Neural crest cell (in vitro differentiated cells): ENCODE measurements at regions not wholly inside any gene's neighbourhood (a gene's known extent, or its start where the extent isn't known, plus 50 kb on each side); places are given as distances from the start of the nearest gene placed in this dataset.

Experiments
- DNase-seq: peaks from one replicate; pipeline ENCODE4 v3.0.0; 2021; ENCODE audit warnings: low read depth, mixed read lengths, low spot score
- H3K27ac Mint-ChIP-seq: one replicate; pipeline ENCODE4 v1.8.0; 2021; ENCODE audit warnings: mild to moderate bottlenecking, mixed read lengths; ENCODE audit not compliant: unreplicated experiment
- H3K27me3 Mint-ChIP-seq: 2 replicates; pipeline ENCODE4 v1.8.0; 2021; ENCODE audit warnings: low read depth, mild to moderate bottlenecking, mixed read lengths
- H3K36me3 Mint-ChIP-seq: 2 replicates; pipeline ENCODE4 v1.8.0; 2021; ENCODE audit warnings: low read depth, mild to moderate bottlenecking, mixed read lengths
- H3K4me1 Mint-ChIP-seq: 2 replicates; pipeline ENCODE4 v1.8.0; 2021; ENCODE audit warnings: mixed read lengths
- H3K4me3 Mint-ChIP-seq: one replicate; pipeline ENCODE4 v1.8.0; 2021; ENCODE audit warnings: mild to moderate bottlenecking, mixed read lengths
- H3K9me3 Mint-ChIP-seq: 2 replicates; pipeline ENCODE4 v1.8.0; 2021; ENCODE audit warnings: mixed read lengths
- TF ChIP-seq, protein P1 (sequence below): fragments of 200-600 bp; sonication (generic); conservative IDR thresholded peaks from 2 replicates; pipeline ENCODE4 v1.5.0; 2021; ENCODE audit warnings: antibody characterized with exemption, mild to moderate bottlenecking

DNA sequence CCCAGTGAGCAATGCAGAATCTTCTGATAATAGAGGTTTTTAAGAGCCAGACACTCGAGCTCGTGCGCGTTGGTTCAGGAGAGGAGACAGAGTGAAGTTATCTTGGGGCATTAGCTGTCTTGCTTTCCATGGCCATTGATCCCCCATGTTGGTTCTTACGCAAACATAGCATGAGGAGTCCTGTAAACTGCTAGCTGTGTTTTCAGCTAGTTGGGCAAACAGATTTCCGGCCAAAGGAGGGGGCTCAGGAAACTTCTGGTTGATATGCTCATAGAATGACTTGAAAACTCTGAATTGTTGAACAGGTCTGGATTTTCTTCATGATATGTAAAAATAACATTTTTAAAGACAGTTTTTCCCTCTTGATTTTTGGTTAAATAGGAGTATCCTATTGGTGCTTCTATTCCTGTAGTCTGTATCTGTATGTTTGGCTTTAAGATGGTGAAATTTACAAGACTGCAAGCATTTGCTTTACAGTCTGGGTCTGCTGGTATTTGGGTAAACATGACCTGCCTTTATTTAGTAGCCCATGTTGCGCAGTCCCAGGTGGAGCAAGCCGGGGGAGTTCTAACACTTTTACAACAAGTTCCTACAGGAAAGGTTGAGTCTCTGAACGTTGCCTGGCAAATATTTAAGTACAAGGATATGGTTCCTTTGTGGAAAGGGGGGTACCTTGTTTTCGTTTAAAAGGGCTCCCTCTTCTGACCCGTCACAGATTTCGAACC, 218.4 kb upstream of the KCND2 start:
- Mint-ChIP-seq H3K4me3 (no peak overlapping the region), H3K36me3 (no peaks in the 10 kb centered on the region), H3K27ac (no peak overlapping the region), H3K4me1 (peaks cover 7% of the 10 kb centered on the region), H3K9me3 (peaks cover 3% of the 10 kb centered on the region), H3K27me3 (no peaks in the 10 kb centered on the region)
- TF ChIP-seq, protein P1, sequence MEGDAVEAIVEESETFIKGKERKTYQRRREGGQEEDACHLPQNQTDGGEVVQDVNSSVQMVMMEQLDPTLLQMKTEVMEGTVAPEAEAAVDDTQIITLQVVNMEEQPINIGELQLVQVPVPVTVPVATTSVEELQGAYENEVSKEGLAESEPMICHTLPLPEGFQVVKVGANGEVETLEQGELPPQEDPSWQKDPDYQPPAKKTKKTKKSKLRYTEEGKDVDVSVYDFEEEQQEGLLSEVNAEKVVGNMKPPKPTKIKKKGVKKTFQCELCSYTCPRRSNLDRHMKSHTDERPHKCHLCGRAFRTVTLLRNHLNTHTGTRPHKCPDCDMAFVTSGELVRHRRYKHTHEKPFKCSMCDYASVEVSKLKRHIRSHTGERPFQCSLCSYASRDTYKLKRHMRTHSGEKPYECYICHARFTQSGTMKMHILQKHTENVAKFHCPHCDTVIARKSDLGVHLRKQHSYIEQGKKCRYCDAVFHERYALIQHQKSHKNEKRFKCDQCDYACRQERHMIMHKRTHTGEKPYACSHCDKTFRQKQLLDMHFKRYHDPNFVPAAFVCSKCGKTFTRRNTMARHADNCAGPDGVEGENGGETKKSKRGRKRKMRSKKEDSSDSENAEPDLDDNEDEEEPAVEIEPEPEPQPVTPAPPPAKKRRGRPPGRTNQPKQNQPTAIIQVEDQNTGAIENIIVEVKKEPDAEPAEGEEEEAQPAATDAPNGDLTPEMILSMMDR = no peak
- DNase-seq = no peak

DNA sequence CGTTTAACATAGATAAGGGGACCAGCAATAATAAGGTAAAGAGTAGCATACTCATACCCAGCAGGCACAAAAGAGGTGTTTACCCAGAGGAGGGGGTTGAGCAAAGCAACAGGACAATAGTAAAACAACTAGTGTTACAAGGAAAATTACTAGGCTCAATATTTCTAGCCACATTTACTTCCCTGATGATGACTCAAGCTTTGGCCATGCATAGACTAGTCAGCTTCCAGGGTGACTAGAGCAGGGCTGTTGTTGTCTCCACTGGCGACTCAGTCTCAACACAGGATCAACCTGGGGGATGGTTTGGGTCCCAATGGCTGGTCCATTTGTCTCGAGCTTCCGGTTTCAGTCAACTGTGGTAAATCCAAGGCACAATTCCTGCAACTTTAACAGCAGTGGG, 217.7 kb upstream of the KCND2 start:
- Mint-ChIP-seq H3K4me3 (no peak overlapping the region), H3K4me1 (peaks cover 7% of the 10 kb centered on the region), H3K9me3 (peaks cover 3% of the 10 kb centered on the region), H3K27ac (no peak overlapping the region), H3K27me3 (no peaks in the 10 kb centered on the region), H3K36me3 (no peaks in the 10 kb centered on the region)
- no peak for DNase-seq
- TF ChIP-seq, protein P1 = no peak

DNA sequence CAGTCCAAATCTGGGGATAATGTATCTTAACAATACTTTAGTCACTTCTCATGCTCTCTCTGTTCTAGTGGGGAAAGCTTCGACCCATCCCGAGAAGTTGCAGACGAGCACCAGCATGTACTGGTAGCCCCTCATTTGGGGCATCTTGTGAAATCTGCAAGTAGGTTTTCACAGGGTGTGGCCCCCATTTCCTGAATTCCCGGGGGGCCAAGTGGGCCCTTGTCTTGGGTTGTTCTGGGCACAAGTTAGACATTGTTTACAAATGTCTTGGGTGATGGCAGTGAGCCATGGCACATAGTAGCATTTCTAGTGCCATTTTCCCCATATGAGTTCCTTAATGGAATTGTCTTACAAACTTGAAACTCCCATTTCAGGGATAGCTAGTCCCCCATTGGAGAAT, 216.7 kb upstream of the KCND2 start:
- Mint-ChIP-seq H3K9me3 (peaks cover 3% of the 10 kb centered on the region), H3K27ac (no peak overlapping the region), H3K4me3 (no peak overlapping the region), H3K27me3 (no peaks in the 10 kb centered on the region), H3K4me1 (peaks cover 7% of the 10 kb centered on the region), H3K36me3 (no peaks in the 10 kb centered on the region)
- TF ChIP-seq, protein P1 = no peak
- DNase-seq = no peak

DNA sequence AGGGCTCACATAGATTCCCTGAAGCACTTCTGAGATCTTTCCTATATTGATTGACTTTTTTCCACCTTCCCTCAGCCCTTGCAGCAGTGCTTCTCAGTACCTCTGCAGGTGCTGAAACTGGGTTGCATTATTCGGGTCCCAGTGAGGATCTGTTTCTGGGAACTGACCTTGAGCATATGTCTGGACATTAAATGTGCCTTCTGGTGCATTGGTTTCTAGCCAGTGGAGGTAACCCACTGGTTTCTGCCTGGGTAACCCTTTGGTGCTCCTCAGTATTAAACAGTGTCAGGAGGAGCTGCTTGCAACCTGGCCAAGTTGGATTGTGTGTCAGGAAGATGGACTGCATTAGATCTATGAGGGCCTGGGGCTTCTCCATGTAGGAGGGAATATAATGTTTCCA, 213.3 kb upstream of the KCND2 start:
- Mint-ChIP-seq H3K27ac (no peak overlapping the region), H3K4me3 (no peak overlapping the region), H3K36me3 (no peaks in the 10 kb centered on the region), H3K27me3 (no peaks in the 10 kb centered on the region), H3K9me3 (no peaks in the 10 kb centered on the region), H3K4me1 (no peaks in the 10 kb centered on the region)
- TF ChIP-seq, protein P1 = no peak
- DNase-seq = no peak

DNA sequence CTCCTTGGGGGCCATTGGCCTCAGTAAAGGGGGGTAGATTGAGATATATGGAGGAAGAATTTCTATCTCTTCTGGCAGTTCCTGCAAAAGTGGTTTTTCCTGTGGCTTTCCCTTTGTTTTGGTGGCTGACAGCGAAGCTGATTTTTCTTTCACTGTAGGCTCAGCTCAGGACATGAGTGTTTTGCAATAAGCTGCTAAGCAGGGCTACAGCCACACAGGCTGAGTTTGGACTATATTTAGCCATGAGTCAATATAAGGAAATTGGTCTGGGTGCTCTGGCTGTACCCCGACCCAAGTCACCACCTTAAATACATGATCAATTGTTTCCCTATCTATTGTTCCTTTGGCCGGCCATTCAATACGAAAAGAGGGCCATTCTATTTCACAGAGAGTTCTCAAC, 212.7 kb upstream of the KCND2 start:
- no peak overlapping the region for H3K27ac Mint-ChIP-seq
- H3K4me1 Mint-ChIP-seq = no peaks in the 10 kb centered on the region
- H3K27me3 Mint-ChIP-seq = no peaks in the 10 kb centered on the region
- TF ChIP-seq, protein P1 = no peak
- no peaks in the 10 kb centered on the region for H3K36me3 Mint-ChIP-seq
- no peaks in the 10 kb centered on the region for H3K9me3 Mint-ChIP-seq
- no peak overlapping the region for H3K4me3 Mint-ChIP-seq
- DNase-seq = no peak
